GM12872 (cell line): ENCODE measurements at regions not wholly inside any gene's neighbourhood (a gene's known extent, or its start where the extent isn't known, plus 50 kb on each side); places are given as distances from the start of the nearest gene placed in this dataset.

Experiments used
- TF ChIP-seq, protein P1 (sequence below): IDR thresholded peaks from 3 replicates; pipeline ENCODE4 v1.5.1; 2011; ENCODE audit warnings: low read depth, mild to moderate bottlenecking, low read length, moderate library complexity; ENCODE audit not compliant: insufficient read depth

DNA sequence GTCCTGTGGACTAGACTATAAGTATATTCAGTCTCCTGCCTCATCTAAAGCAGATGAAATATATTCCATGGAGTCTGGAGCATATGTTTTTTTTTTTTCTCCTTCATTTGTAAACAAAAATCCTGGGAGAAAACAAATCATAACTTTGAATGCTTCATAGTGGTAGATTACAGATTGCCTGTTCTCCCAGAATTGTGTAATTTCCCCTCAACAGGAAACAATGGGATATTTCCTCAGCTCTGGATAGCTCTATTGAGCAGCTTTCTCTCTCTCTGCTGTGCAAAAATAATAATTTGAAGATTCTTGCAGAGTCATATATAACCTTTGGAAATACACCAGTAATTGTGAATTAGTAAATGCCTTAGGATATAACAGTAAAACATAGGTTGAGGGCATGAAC, 1406.6 kb upstream of the ACVR2A start:
- TF ChIP-seq, protein P1, sequence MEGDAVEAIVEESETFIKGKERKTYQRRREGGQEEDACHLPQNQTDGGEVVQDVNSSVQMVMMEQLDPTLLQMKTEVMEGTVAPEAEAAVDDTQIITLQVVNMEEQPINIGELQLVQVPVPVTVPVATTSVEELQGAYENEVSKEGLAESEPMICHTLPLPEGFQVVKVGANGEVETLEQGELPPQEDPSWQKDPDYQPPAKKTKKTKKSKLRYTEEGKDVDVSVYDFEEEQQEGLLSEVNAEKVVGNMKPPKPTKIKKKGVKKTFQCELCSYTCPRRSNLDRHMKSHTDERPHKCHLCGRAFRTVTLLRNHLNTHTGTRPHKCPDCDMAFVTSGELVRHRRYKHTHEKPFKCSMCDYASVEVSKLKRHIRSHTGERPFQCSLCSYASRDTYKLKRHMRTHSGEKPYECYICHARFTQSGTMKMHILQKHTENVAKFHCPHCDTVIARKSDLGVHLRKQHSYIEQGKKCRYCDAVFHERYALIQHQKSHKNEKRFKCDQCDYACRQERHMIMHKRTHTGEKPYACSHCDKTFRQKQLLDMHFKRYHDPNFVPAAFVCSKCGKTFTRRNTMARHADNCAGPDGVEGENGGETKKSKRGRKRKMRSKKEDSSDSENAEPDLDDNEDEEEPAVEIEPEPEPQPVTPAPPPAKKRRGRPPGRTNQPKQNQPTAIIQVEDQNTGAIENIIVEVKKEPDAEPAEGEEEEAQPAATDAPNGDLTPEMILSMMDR, result no peak

DNA sequence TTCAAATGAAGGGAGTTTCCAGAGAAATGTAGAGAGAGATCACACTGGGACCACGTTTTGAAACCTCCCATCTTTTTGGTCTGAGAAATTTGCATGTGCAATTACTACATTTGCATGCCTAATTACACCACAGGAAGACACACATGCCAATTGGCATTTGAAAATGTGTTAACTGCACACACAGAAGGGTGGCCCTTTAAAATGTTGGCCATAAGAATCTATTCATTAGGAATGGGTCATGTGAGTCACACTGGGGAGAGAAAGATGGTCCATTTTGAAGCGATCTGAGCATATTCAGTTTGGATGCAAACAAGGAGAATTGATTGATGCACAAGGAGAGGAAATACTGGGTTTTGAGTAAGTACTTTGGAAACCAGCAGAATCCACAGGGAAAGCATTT, 1407.1 kb upstream of the ACVR2A start:
- TF ChIP-seq, protein P1, result no peak

DNA sequence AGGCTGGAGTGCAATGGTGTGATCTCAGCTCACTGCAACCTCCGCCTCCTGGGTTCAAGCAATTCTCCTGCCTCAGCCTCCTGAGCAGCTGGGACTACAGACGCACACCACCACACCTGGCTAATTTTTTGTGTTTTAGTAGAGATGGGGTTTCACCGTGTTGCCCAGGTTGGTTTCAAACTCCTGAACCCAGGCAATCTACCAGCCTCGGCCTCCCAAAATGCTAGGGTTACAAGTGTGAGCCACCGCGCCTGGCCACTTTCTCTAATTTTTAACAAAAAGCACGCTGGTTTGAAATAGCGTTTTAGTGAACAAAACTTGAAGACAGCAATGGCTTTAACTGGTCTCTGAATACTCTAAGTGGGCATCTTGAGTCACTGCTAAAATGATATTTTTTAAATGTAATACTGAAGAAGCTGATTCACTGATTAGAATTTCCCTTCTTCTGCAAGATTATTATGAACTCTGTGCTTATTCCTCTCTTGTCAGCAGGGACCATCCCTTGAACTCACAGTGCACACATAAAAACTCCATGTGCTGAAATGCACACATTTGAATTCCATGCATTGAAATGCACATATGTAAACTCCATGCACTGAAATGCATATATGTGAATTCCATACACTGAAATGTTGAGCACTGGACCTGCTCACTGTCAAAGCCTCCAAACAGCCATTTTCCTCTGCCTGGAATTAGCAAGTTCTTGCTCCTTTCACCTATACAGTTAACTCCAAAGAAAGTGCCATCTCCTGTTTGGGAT, 1411.5 kb upstream of the ACVR2A start:
- TF ChIP-seq, protein P1, result no peak

DNA sequence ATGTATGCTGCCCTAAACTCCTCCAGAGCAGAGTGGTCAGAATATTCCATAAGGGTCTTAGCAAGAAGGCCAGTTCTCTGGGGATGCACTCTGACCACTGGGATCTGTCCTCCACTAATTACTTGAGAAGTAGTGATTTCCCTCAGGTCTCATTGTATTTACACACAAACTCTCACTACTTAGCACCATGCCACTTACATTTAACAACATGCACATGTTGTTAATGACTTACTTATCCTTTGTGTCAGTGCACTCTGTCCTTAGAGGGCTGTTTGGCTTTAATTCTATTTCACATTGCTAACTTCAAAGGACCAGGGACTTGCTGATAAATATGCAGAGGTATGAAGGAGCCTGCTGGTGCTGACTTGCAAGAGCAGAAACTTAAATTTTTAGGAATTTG, 1415.5 kb upstream of the ACVR2A start:
- TF ChIP-seq, protein P1, result no peak

DNA sequence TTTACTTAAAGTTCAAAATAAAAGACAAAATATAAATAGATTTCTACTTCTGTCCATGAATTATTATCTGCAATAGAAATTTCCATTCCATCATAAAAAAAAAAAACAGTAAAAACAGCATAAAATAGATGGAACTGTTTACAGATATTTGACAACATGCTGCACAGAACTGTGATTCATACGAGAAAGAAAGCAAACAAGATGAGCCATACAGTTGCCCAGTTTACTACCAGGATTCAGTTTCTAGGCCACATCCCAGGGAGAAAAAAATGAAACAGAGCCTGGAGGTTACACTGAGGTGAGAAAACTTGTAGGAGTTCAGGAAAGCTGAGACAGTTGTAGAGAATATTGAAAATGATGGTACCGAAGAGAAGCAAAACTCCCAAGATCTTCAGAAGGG, 1426.9 kb upstream of the ACVR2A start:
- TF ChIP-seq, protein P1, result no peak

DNA sequence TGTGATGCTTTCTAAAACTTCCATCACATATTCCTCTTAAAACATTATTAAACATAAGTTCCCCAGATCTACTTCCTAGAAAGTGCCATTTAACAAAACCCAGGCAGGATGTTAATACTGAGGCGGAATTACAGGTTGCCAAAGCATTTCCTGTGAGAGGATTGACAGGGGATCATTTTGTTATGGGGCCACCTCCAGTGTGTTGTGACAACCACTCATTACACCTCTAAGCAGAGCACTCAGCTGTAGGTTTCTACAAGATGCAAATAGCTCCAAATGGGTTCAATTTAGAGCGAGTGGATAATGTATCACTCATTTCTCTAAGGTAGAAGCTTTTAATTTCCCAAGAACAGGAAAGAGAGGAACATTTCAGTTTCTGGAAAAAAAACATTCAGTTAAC, 1429.5 kb upstream of the ACVR2A start:
- TF ChIP-seq, protein P1, result no peak

DNA sequence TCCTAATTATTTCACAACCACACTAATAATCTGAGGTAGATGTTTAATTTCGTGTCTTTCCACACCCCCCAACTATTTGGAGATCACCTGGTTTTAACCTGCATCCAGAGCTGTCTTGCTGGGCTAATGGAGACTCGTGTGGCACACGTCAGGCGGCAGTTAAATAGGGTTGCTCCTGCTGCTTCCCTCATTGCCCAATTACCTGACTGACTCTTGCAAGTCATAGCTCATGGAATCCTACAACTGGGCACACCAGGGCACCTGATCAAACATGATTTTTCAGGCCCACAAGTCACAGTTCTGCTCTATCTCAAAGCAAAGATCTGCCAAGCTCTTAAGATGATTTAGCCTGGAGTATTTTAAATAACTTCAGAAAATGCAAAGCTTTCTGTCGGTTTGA, 1430.4 kb upstream of the ACVR2A start:
- TF ChIP-seq, protein P1, result no peak

DNA sequence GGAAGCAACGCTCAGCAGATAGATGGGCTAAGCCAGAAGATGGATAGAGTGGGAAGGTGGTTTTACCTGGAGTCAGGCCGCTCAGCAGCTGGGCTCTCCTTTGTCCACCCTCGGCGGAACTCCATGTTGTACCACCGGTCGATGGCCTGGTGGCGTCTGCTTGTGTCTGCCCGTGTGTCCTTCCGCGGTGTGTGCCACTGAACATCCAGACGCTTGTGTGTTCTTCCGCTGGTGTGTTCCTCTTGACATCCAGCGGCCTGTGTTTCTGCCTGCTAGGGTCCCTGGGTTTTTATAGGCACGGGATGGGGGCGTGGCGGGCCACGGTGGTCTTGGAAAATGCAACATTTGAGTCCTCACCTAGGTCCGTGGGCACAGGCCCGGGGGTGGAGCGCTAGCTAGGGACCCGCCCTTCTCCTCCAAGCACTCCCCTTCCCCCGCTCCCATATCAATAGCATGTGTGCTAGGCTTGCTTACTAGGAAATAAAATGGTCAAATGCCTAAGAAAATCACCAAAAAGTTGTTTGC, 1431.7 kb upstream of the ACVR2A start:
- TF ChIP-seq, protein P1, result no peak
